ENCODE measurements at regions not wholly inside any gene's neighbourhood (a gene's known extent, or its start where the extent isn't known, plus 50 kb on each side); places are given as distances from the start of the nearest gene placed in this dataset.

DNA sequence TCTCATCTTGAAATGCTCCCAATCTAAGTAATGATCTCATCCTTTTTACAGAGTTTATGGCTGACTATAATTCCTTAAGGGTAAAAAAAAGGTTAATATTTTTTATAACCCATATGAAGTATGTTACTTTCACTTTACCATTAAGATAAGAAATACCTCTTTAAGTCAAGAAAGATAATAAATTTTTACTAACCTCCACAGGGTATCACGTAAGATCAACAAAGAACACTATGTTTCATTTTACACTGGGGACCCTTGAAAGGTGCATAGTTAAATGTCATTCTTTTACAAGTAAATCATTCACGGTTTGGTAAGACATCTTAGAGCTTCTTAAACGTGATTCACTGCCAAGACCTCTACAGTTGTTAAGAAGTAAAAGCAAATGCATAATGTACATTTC is 472.7 kb upstream of the CDH9 start (continued):
- TF ChIP-seq CTCF (conservative IDR thresholded peaks at IDR 0.05; ENCODE audit: low read depth in 2 of 2): no peak

DNA sequence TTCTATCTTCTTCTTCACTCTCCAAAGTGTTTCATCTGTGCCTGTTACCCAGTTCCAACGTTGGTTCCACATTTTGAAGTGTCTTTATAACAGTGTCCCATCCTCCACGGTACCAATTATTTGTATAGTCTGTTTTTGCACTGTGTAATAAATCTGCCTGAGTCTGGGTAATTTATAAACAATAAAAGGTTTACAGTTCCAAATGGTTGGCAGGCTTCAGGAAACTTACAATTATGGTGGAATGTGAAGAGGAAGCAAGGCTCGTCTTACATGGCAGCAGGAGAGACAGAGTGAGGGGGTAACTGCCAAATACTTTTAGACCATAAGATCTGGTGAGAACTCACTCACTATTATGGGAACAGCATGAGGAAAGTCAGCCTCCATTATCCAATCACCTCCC is 465.4 kb upstream of the CDH9 start:
- no peaks in the 10 kb centered on the region for H3K9me3 Mint-ChIP-seq
- no peak overlapping the region for H3K27ac Mint-ChIP-seq
- H3K36me3 ChIP-seq (ENCODE audit: insufficient read depth): no peaks in the 10 kb centered on the region
- ATAC-seq (no peak), DNase-seq (ENCODE audit: low spot score) (no peak)
- no peaks in the 10 kb centered on the region for H3F3A ChIP-seq (replicated peaks; ENCODE audit: low read depth)
- H3K4me1 Mint-ChIP-seq: no peaks in the 10 kb centered on the region
- H3K36me3 Mint-ChIP-seq (ENCODE audit: low read depth): no peaks in the 10 kb centered on the region
- H3K27ac ChIP-seq (ENCODE audit: low read depth): no peak overlapping the region
- no peak overlapping the region for H3K4me3 ChIP-seq
- H3K4me3 Mint-ChIP-seq: no peak overlapping the region
- no peaks in the 10 kb centered on the region; the same call in 1 of the 2 replicates for H3K9me2 ChIP-seq (ENCODE audit: insufficient read depth)
- H3K4me2 ChIP-seq: no peak overlapping the region
- H3K79me2 ChIP-seq (replicated peaks; ENCODE audit: insufficient read depth): no peaks in the 10 kb centered on the region
- H4K20me1 ChIP-seq (replicated peaks; ENCODE audit: insufficient read depth): no peaks in the 10 kb centered on the region
- H2AFZ ChIP-seq: no peak overlapping the region
- H3K4me1 ChIP-seq (ENCODE audit: insufficient read depth): no peaks in the 10 kb centered on the region
- no peaks in the 10 kb centered on the region for H3K27me3 ChIP-seq (ENCODE audit: insufficient read depth)
- no peaks in the 10 kb centered on the region for H3K27me3 Mint-ChIP-seq (ENCODE audit: insufficient read depth, low read depth, poor library complexity)
- TF ChIP-seq STAT1 (IDR thresholded peaks at IDR 0.05; ENCODE audit: unreplicated experiment) (no peak), POLR2AphosphoS5 (IDR thresholded peaks at IDR 0.05; ENCODE audit: low read depth) (no peak), EZH2 (IDR thresholded peaks at IDR 0.05; ENCODE audit: low read depth, unreplicated experiment) (no peak), ETS1 (IDR thresholded peaks at IDR 0.05) (no peak), CTCF (conservative IDR thresholded peaks at IDR 0.05; ENCODE audit: low read depth in 2 of 2) (no peak), JUNB (IDR thresholded peaks at IDR 0.05; ENCODE audit: unreplicated experiment) (no peak), ZNF331 (CRISPR knock-in tag; IDR thresholded peaks at IDR 0.05; ENCODE audit: low read depth) (no peak), ZNF114 (CRISPR knock-in tag; IDR thresholded peaks at IDR 0.05) (no peak), CREB1 (CRISPR knock-in tag; IDR thresholded peaks at IDR 0.05; ENCODE audit: low read depth) (no peak), ZNF462 (CRISPR knock-in tag; IDR thresholded peaks at IDR 0.05) (no peak)
- TF ChIP-seq, protein P1, sequence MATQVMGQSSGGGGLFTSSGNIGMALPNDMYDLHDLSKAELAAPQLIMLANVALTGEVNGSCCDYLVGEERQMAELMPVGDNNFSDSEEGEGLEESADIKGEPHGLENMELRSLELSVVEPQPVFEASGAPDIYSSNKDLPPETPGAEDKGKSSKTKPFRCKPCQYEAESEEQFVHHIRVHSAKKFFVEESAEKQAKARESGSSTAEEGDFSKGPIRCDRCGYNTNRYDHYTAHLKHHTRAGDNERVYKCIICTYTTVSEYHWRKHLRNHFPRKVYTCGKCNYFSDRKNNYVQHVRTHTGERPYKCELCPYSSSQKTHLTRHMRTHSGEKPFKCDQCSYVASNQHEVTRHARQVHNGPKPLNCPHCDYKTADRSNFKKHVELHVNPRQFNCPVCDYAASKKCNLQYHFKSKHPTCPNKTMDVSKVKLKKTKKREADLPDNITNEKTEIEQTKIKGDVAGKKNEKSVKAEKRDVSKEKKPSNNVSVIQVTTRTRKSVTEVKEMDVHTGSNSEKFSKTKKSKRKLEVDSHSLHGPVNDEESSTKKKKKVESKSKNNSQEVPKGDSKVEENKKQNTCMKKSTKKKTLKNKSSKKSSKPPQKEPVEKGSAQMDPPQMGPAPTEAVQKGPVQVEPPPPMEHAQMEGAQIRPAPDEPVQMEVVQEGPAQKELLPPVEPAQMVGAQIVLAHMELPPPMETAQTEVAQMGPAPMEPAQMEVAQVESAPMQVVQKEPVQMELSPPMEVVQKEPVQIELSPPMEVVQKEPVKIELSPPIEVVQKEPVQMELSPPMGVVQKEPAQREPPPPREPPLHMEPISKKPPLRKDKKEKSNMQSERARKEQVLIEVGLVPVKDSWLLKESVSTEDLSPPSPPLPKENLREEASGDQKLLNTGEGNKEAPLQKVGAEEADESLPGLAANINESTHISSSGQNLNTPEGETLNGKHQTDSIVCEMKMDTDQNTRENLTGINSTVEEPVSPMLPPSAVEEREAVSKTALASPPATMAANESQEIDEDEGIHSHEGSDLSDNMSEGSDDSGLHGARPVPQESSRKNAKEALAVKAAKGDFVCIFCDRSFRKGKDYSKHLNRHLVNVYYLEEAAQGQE (IDR thresholded peaks at IDR 0.05; ENCODE audit: unreplicated experiment): no peak

All from GM23338 (cell line).